ENCODE measurements at regions not wholly inside any gene's neighbourhood (a gene's known extent, or its start where the extent isn't known, plus 50 kb on each side); places are given as distances from the start of the nearest gene placed in this dataset.

GRCh38 chr3:140752499-140752898, 74.6 kb downstream of the TRIM42 start:
- FAIRE-seq = peak; percentile 85
- no peak for DNase-seq (ENCODE audit: insufficient read length)
- TF ChIP-seq POLR2AphosphoS5 (IDR thresholded peaks at IDR 0.05; ENCODE audit: low read depth, low read length) (no peak), POLR2A (IDR thresholded peaks at IDR 0.05; ENCODE audit: low read depth, low read length) (no peak), TAF1 (IDR thresholded peaks at IDR 0.05; ENCODE audit: borderline replicate concordance, low read depth, low read length) (no peak)

- FAIRE-seq (peak; percentile 91), DNase-seq (ENCODE audit: insufficient read length) (no peak)
- TF ChIP-seq POLR2AphosphoS5 (IDR thresholded peaks at IDR 0.05; ENCODE audit: low read depth, low read length) = no peak
- TF ChIP-seq POLR2A (IDR thresholded peaks at IDR 0.05; ENCODE audit: low read depth, low read length) = no peak
- no peak for TF ChIP-seq TAF1 (IDR thresholded peaks at IDR 0.05; ENCODE audit: borderline replicate concordance, low read depth, low read length)
Measured at GRCh38 chr3:140753865-140754754, 76.2 kb downstream of the TRIM42 start.

- FAIRE-seq = no peak
- DNase-seq (ENCODE audit: insufficient read length) = no peak
- TF ChIP-seq POLR2A (IDR thresholded peaks at IDR 0.05; ENCODE audit: low read depth, low read length) = no peak
- TF ChIP-seq TAF1 (IDR thresholded peaks at IDR 0.05; ENCODE audit: borderline replicate concordance, low read depth, low read length) = no peak
- TF ChIP-seq POLR2AphosphoS5 (IDR thresholded peaks at IDR 0.05; ENCODE audit: low read depth, low read length) = no peak
Measured at GRCh38 chr3:140754936-140755335, 77.1 kb downstream of the TRIM42 start.

GRCh38 chr3:140756240-140757016, 78.6 kb downstream of the TRIM42 start:
- peak; percentile 26 for DNase-seq (ENCODE audit: insufficient read length)
- peak; percentile 91 for FAIRE-seq
- TF ChIP-seq TAF1 (IDR thresholded peaks at IDR 0.05; ENCODE audit: borderline replicate concordance, low read depth, low read length) (no peak), POLR2AphosphoS5 (IDR thresholded peaks at IDR 0.05; ENCODE audit: low read depth, low read length) (no peak), POLR2A (IDR thresholded peaks at IDR 0.05; ENCODE audit: low read depth, low read length) (no peak)

GRCh38 chr3:140758791-140759444, 81.1 kb downstream of the TRIM42 start:
- no peak for TF ChIP-seq POLR2AphosphoS5 (IDR thresholded peaks at IDR 0.05; ENCODE audit: low read depth, low read length)
- peak; percentile 77 for FAIRE-seq

GRCh38 chr3:140760324-140761075, 82.6 kb downstream of the TRIM42 start:
- DNase-seq (ENCODE audit: insufficient read length) = no peak
- TF ChIP-seq POLR2A (IDR thresholded peaks at IDR 0.05; ENCODE audit: low read depth, low read length) (no peak), POLR2AphosphoS5 (IDR thresholded peaks at IDR 0.05; ENCODE audit: low read depth, low read length) (no peak), TAF1 (IDR thresholded peaks at IDR 0.05; ENCODE audit: borderline replicate concordance, low read depth, low read length) (no peak)
- no peak for FAIRE-seq

More at GRCh38 chr3:140758791-140759444, 81.1 kb downstream of the TRIM42 start:
- no peak for DNase-seq (ENCODE audit: insufficient read length)

GRCh38 chr3:140761076-140761639, 83.3 kb downstream of the TRIM42 start:
- TF ChIP-seq POLR2AphosphoS5 (IDR thresholded peaks at IDR 0.05; ENCODE audit: low read depth, low read length) (no peak), POLR2A (IDR thresholded peaks at IDR 0.05; ENCODE audit: low read depth, low read length) (no peak), TAF1 (IDR thresholded peaks at IDR 0.05; ENCODE audit: borderline replicate concordance, low read depth, low read length) (no peak)
- FAIRE-seq (peak; percentile 68), DNase-seq (ENCODE audit: insufficient read length) (no peak)

GRCh38 chr3:140762746-140763145, 84.9 kb downstream of the TRIM42 start:
- FAIRE-seq = no peak
- DNase-seq (ENCODE audit: insufficient read length) = no peak
- TF ChIP-seq POLR2AphosphoS5 (IDR thresholded peaks at IDR 0.05; ENCODE audit: low read depth, low read length) = no peak
- TF ChIP-seq POLR2A (IDR thresholded peaks at IDR 0.05; ENCODE audit: low read depth, low read length) = no peak
- TF ChIP-seq TAF1 (IDR thresholded peaks at IDR 0.05; ENCODE audit: borderline replicate concordance, low read depth, low read length) = no peak

GRCh38 chr3:140763532-140763931, 85.7 kb downstream of the TRIM42 start:
- DNase-seq (ENCODE audit: insufficient read length) (no peak), FAIRE-seq (peak; percentile 14)
- TF ChIP-seq POLR2AphosphoS5 (IDR thresholded peaks at IDR 0.05; ENCODE audit: low read depth, low read length) (no peak), POLR2A (IDR thresholded peaks at IDR 0.05; ENCODE audit: low read depth, low read length) (no peak), TAF1 (IDR thresholded peaks at IDR 0.05; ENCODE audit: borderline replicate concordance, low read depth, low read length) (no peak)

GRCh38 chr3:140765246-140765645, 87.4 kb downstream of the TRIM42 start:
- no peak for FAIRE-seq
- TF ChIP-seq TAF1 (IDR thresholded peaks at IDR 0.05; ENCODE audit: borderline replicate concordance, low read depth, low read length) = no peak
- no peak for TF ChIP-seq POLR2A (IDR thresholded peaks at IDR 0.05; ENCODE audit: low read depth, low read length)
- no peak for TF ChIP-seq POLR2AphosphoS5 (IDR thresholded peaks at IDR 0.05; ENCODE audit: low read depth, low read length)
- DNase-seq (ENCODE audit: insufficient read length) = no peak
